UCSD-AML1 (cell line): ENCODE measurements at regions not wholly inside any gene's neighbourhood (a gene's known extent, or its start where the extent isn't known, plus 50 kb on each side); places are given as distances from the start of the nearest gene placed in this dataset.

Experiments used
- DNase-seq: peaks from one replicate; lab custom pipeline; 2025; ENCODE audit not compliant: unreplicated experiment; lab: John Stamatoyannopoulos, UW

DNA sequence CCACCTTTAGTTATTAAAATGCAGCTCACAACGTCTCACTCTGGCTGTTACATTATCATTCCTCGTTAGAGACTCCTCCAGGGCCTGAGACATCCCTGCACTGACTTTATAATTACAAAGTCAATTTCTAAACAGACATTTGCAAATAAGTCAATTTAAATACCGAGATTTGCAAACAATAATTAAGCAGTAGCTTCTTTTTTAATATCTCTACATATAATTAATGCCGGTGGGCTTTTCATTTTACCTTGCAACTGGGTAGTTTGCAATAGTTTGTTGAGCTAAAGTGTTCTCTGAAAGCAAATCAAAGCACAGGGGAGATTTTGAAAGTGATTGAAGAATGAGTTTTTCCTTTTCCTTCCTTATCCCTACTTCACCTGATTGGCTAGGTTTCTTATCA, 154.4 kb downstream of the TLR4 start:
- DNase-seq, result no peak

DNA sequence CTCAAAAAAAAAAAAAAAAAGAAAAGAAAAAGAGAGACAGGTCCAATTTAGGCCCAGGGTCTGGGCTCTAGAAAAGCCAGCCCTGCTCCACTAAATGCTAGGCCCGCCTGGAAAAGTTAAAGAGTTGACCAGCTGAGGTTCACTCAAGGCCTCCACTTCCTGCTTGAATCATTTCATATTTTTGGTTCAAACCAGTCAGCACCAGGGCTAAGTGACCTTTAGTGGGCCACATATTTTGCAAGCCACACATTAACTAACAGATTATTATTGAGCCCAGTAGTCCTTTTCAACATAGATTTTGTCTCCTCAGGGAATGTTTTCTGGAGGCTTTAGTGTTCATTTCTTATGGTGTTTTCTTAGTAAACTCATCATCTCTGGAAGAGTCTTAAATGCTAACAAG, 156.6 kb downstream of the TLR4 start:
- no peak for DNase-seq

DNA sequence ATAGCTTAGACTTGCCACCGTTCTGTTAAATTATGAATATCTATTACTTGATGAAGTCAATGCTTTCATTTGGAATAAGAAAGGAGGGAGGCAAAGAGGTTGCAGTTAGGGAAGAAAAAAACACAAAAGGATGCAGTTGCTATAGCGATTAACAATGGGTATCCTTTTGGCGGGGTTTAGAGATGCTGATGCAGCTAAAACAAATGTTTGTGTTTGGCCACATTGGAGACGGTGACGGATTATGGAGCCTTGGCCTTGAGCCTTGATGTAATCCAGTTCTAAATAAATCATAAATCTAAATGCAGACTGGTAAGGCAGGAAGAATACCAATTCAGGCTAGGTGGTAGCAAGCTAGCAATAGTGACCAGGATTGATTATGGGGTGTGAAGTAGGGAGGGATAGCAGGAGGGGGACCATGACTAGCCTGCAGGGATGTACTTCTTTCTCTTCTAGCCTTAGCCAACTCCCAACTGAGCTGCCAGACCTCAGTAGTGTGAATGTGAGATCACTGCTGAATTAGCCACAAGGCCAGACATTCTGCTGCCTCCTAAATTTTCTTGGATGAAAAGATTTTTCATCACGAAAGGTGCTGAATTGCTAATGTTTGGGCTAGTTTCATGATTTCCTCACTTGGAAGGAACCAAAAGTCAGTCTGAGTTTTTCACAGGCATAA, 160.3 kb downstream of the TLR4 start:
- DNase-seq, result no peak

DNA sequence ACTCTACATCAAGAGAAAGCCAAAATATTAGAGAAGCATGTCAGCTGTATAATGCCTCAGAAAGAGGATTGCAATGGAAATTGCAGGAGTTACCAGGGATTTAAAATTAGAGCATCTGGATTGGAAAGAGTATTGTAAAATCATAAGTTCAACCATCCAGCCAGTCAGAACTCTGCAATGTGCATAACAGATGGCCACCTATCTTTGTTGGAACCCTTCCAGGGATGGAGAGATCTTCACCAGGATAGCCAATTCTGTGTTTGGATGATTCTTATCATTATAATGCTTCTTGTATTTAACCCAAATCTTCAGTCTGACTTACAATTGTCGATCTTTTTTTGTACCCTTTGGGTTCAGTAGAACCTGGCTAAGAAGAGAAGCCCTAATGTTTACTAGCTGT, 164.4 kb downstream of the TLR4 start:
- DNase-seq, result no peak

DNA sequence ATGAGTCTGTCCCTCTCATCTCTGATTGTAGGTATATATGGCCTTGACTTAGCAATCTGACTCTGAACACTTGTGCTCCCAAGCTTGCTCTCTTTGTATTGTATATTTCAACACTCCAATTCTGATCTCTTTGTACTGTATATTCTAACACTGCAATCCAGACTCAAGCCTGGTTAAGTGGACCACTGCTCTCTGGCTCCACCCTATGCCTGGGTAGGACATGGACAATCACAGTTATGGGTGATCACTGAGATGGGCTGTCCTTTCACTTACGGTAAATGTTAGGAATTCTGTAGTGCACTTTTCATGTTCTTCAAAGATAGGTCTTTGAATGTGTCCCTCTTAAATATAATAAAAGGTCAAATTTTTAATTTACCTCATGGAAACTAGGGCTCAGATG, 165.1 kb downstream of the TLR4 start:
- DNase-seq, result no peak

DNA sequence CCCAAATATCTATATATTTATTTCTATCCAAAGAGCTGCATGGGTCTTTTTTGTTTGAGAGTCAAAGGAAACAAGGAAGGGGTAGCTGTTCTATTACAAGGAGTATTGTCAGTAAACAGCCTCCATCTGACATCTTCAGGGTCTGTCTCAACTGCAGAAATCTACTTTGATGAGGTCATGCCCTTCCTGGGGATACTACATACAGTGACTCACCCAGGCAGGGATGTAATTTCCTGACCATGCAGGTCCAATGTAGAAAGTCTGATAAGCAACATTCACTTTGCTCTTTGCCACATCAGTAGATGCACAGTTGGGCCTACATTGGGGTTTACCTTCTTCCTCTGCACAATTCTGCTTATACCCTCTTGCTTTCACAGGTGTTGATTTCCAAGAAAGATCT, 165.5 kb downstream of the TLR4 start:
- no peak for DNase-seq

DNA sequence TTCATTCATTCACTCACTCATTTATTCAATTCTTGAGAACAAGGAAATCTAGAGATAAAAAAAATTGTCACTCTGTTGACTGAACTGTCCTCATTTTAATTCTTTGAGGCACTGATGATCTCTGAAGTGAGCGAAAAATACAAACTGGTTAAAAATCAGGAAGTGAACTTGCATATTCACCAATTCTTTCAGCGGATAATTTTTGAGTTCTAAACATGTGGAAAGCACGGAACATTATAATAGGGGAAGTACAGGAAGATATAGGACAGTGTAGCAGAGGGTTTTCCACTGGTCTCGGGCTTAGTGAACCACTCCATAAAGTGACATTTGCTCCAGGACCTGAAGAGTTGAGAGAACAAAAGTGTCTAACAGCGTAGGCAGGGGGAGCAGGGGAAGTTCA, 169.5 kb downstream of the TLR4 start:
- DNase-seq, result no peak

DNA sequence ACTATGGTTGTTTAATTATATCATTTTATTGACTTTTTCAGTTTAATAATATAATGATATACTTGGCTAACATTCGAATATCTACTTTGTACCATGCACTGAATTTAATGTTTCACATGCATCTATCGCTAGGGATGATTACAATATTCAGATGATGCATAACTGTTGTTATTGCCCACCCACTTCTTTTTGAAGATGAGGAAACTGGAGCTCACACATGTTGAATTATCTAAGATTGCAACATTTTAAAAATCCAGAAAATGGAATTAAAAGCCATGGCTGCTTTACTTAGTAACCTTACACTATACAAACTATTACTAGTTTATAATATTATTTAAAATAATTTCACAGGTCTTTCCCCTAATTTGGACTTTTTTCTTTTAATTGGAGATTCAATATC, 171.7 kb downstream of the TLR4 start:
- no peak for DNase-seq

DNA sequence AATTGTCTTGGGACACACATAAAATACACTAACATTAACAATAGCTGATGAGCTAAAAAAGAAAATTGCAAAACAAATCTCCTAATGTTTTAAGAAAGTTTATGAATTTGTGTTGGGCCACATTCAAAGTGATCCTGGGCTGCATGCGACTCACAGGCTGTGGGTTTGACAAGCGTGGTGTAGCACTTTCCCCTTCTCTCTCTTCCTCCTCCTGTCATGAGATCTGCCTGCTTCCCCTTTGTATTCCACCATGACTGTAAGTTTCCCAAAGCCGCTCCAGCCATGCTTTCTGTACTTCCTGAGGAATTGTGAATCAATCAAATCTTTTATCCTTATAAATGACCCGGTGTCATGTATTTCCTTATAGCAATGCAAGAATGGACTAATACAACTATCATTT, 178.0 kb downstream of the TLR4 start:
- no peak for DNase-seq

DNA sequence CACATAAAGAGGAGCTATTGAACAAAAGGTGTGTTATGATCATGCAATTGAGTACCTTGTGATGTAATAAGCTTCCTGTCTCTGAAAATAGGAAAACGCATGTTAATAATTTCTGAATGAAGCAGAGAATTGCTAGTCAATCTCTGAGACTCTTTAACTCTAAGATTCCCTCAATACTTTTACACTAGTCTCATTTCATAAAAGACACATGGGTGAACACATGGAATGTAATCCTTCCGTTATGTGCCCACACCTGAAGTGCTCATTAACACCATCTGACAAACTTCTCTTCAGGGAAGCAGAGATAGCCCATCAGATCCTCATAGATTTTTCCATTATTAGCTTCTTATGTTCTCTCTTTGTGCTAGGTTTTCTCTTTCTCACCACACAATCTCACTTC, 182.4 kb downstream of the TLR4 start:
- DNase-seq, result no peak

DNA sequence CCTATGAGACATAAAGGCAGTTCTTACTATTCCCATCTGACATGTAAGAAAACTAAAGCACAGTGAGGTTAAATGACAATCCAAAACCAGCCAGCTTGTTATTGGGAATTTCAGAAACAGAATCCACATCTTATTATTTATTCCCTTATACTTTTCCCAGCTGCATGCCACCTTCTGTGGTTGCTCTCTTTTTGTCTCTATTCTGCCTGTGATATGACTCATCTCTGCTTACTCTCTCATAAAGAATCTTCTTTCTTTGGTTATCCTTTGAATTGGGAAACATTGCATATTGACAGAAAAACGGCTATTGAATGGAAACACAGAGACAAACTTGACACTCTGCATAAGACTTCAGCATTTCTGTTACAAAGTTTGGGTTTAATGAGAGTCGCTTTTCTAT, 183.2 kb downstream of the TLR4 start:
- no peak for DNase-seq

DNA sequence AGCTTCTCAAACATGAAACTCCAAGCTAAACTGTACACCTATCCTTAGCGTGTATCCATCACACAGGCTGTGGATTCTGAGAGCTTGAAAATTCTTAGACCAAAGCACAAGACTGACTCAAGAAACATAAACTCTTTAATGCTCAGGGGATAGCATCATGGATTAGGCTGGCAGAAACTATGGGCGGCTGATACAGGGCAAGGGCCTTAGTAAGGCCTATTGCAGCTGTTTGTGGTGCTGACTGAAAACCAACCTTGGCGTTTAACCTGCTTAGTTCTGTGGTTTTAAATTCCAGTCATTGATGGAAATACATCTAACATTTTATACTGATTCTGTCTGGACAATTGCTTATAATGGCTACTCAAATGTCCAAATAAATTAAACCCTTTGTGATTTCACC, 183.7 kb downstream of the TLR4 start:
- DNase-seq, result no peak

DNA sequence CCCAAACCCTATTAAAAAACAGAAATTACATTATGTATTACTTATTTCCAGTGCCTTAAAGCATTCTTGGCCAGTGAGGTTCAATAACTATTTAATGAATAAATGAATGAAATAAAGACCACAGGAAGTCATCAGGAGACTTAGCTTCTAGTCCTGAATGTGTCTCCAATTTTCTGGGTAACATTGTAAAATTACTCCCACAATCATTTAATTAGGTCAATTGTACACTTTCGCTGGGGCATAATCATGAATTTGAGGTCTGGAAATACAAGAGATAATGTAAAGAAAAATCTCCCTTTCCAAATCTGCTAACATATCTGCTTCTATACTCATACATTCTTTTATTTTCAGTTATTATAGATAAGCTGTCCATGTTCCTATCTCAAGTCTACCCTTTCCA, 199.2 kb downstream of the TLR4 start:
- no peak for DNase-seq

DNA sequence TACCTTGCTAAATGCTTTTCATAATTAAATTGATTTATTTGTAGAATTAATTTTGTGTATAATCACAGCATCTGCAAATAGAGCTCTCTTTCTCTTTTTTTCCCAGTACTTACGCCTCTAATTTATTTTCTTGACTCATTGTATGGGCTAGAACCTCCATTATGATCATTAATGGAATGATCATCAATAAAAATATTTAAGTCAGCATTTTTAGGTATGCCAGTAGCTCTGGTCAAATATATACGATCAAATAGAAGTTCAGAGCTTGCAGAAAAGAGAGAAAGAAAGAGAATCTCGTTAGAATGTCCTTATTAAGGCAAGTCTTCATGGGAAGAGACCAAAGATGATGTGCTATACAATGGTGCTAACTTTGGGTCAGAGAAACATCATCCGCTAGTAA, 202.6 kb downstream of the TLR4 start:
- DNase-seq, result no peak

DNA sequence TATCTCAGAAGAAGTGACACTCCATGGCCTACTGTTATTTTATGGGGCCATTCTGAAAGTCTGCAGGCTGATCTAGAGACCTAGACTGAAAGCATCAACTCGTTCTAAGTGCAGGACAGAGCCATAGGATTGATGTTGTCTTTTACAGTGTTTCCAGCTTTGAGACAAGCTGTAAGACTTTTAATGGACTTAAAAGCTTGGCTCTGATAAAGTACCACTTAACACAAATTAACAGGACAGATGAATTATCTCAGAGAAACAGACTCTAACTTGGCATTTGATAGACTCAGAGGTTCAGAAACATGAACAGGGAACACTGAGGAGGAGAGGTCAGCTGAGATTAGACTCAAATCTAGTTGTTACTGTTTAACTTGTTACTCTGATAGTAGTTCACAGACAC, 203.2 kb downstream of the TLR4 start:
- DNase-seq, result no peak

DNA sequence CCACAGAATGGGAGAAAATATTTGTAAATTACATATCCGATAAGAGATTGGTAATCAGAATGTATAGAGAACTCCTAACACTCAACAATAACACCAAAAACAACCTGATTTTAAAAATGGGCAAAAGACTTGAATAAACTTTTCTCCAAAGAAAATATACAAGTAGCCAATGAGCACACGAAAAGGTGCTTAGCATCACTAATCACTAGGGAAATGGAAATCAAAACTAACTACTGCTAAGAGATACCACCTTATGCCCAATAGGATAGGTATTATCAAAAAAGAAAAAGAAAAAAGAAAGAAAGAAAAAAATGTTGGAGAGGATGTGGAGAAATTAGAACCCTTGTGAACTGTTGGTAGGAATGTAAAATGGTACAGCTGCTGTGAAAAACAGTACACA, 212.1 kb downstream of the TLR4 start:
- DNase-seq, result no peak

DNA sequence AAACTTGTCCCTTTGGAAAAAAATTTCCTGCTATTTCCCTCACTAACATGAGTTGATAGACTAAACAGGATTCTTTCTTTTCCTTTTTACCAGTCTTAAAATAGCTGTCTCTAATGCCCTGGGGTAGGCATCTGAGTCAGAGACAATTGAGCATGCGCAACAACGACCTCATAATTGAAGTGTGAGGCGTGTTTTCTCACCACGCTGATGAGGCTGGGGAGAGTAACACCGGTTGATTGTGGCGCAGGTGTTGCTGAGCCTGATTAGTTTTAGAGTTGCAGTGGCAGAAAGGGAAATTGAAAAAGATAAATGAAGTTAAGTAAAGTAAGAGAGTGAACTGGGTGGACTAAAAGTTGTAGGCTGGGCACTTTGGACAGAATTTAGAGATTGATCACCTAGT, 213.7 kb downstream of the TLR4 start:
- no peak for DNase-seq

DNA sequence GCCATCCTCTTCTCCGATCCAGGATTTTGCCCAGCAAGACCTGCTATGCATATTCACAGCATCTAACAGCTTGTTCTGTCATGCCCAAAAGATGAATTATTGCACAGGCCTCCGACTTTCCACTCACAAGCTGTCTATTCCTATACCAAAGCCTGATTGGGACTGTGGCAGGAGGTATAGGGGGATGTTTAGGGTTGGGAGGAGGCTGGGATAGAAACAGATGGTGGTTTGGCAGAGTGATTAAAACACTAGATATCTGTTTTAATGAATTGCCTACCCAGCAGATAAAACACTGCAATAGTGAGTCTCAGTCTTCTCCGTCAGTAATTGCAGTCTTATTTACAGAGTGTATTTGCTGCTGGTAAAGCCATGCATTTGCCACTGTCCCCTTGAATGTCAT, 215.3 kb downstream of the TLR4 start:
- DNase-seq, result no peak

DNA sequence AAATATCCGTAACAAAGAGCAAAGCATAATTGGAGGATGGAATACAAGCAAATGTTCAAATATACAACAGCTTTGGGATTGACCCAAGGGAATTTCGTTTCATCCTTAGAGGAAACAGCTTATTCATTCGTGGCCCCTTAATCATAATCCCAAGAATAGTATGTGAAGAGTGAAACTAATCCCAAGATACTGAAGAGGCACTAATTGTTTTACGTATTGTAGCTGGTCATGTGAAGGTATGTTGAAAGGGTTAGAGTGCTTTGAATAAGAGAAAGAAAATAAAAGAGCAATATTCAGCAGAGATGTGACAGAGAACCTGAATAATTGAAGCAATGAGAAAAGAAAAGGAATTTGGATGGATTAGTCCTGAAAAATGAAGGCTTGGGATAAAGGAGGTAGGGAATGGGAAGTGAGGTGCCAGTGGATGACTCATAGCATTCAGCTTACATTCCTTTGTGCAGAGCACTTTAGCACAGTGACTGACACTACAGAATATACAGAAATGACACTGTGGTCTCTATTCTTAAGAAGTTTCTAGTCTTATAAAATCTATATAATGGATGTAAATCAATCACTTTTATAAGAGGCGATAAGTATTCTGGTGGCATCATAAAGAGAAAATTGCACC, 221.9 kb downstream of the TLR4 start:
- DNase-seq, result no peak

DNA sequence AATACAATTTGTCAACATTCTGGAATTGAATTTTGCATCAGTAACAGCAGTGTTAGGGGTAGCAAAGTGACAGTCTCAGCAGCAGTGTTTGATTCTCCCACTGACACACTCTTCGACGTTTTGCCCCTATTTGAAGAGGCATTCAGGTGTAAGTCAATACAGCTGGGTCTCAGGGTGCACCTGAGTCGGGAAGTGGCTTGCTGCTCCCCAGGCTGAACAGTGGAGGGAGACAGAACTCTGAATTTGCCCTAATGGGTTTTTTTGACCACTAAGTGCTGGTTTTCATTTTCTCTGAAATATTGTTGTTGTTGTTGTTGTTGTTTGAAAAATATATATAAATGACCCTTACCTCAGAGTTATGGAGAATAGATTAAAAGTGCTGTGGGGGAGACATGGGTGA, 223.2 kb downstream of the TLR4 start:
- no peak for DNase-seq

DNA sequence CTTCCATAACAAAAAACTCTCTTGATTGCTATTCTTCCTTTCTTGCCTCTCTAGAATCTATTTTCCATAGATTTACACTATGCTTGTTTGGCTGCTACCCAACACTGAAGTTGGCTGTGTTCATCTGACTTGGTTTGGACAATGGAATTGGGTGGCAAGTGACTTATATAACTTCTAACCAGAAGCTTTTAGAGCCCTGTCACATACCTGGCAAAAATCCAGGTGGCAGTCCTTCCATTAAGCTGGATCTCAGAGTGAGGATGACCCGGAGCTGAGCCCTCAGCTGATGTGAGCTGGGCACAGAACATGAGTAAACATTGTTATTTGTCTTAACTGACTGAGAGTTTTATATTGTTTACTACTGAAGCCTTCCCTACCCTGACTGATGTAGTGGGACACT, 225.7 kb downstream of the TLR4 start:
- no peak for DNase-seq

DNA sequence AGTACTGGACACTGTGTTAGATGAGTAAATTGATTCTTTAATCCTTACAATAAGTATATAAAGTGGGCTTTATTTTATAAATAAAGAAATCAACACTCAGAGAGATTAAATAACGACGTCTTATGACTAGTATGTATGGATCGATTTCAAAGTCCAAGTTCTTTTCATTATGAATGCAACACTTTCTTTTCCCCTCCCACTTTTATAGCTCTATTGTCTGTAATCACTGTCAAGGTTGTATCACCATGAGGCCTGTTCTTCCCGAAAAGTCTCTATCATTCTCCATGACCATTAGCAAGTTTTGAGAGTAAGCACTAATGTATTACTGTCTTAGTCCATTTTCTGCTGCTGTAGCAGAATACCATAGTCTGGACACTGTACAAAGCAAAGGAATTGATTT, 228.4 kb downstream of the TLR4 start:
- DNase-seq, result no peak
